ENCODE measurements at regions not wholly inside any gene's neighbourhood (a gene's known extent, or its start where the extent isn't known, plus 50 kb on each side); places are given as distances from the start of the nearest gene placed in this dataset.

- Histone ChIP-seq H3K27me3 (ENCODE audit: control insufficient read depth in 1 of 2, insufficient read depth in 2 of 2, low read length in 1 of 2) (no peaks in the 10 kb centered on the region), H3K9me3 (ENCODE audit: control insufficient read depth, low read length) (no peaks in the 10 kb centered on the region), H3K27ac (ENCODE audit: low read depth in 1 of 2, low read length in 2 of 2) (no peak overlapping the region), H3K4me3 (ENCODE audit: low read length in 2 of 2) (no peak overlapping the region), H3K36me3 (ENCODE audit: control insufficient read depth in 1 of 2, insufficient read depth in 2 of 2, low read length in 1 of 2) (no peaks in the 10 kb centered on the region), H3K4me1 (ENCODE audit: control insufficient read depth in 1 of 2, insufficient read depth in 2 of 2, low read length in 2 of 2) (no peaks in the 10 kb centered on the region)
- intact Hi-C loops (cut with DNase I), result no loop called here
- DNase-seq (no peak), ATAC-seq (ENCODE audit: low FRiP score) (no peak)
- 67 to 70% methylated on average over 2 of the region's 2 CpGs for WGBS, 2 donors
Observed at GRCh38 chr13:69283837-69284236, 823.8 kb upstream of the ATXN8OS start.

- WGBS, 2 donors, result 43 to 53% methylated on average over 1 of the region's 1 CpG
- H3K36me3 ChIP-seq (ENCODE audit: control insufficient read depth in 1 of 2, insufficient read depth in 2 of 2, low read length in 1 of 2), result no peaks in the 10 kb centered on the region
- H3K4me1 ChIP-seq (ENCODE audit: control insufficient read depth in 1 of 2, insufficient read depth in 2 of 2, low read length in 2 of 2), result no peaks in the 10 kb centered on the region
- no peak overlapping the region for H3K27ac ChIP-seq (ENCODE audit: low read depth in 1 of 2, low read length in 2 of 2)
- DNase-seq (no peak), ATAC-seq (ENCODE audit: low FRiP score) (no peak)
- intact Hi-C loops (cut with DNase I), result no loop called here
- H3K27me3 ChIP-seq (ENCODE audit: control insufficient read depth in 1 of 2, insufficient read depth in 2 of 2, low read length in 1 of 2), result no peaks in the 10 kb centered on the region
- no peaks in the 10 kb centered on the region for H3K9me3 ChIP-seq (ENCODE audit: control insufficient read depth, low read length)
- no peak overlapping the region for H3K4me3 ChIP-seq (ENCODE audit: low read length in 2 of 2)
Observed at GRCh38 chr13:69283301-69283700, 824.3 kb upstream of the ATXN8OS start.

- Histone ChIP-seq H3K9me3 (ENCODE audit: control insufficient read depth, low read length) (no peaks in the 10 kb centered on the region), H3K36me3 (ENCODE audit: control insufficient read depth in 1 of 2, insufficient read depth in 2 of 2, low read length in 1 of 2) (no peaks in the 10 kb centered on the region), H3K4me1 (ENCODE audit: control insufficient read depth in 1 of 2, insufficient read depth in 2 of 2, low read length in 2 of 2) (no peaks in the 10 kb centered on the region), H3K27ac (ENCODE audit: low read depth in 1 of 2, low read length in 2 of 2) (no peak overlapping the region), H3K27me3 (ENCODE audit: control insufficient read depth in 1 of 2, insufficient read depth in 2 of 2, low read length in 1 of 2) (no peaks in the 10 kb centered on the region), H3K4me3 (ENCODE audit: low read length in 2 of 2) (no peak overlapping the region)
- intact Hi-C loops (cut with DNase I), result no loop called here
- DNase-seq (no peak), ATAC-seq (ENCODE audit: low FRiP score) (no peak)
- 68 to 71% methylated on average over 4 of the region's 4 CpGs for WGBS, 2 donors
Observed at GRCh38 chr13:69280399-69280798, 827.2 kb upstream of the ATXN8OS start.

- no peak for DNase-seq
- intact Hi-C loops (cut with DNase I), result no loop called here
- H3K4me3 ChIP-seq (ENCODE audit: low read length in 2 of 2), result no peak overlapping the region
Observed at GRCh38 chr13:69279213-69279612, 828.4 kb upstream of the ATXN8OS start.

GRCh38 chr13:69274231-69274630 lies 833.4 kb upstream of the ATXN8OS start:
- WGBS, 2 donors, result 75 to 84% methylated on average over 1 of the region's 1 CpG
- Histone ChIP-seq H3K27me3 (ENCODE audit: control insufficient read depth in 1 of 2, insufficient read depth in 2 of 2, low read length in 1 of 2) (no peaks in the 10 kb centered on the region), H3K9me3 (ENCODE audit: control insufficient read depth, low read length) (no peaks in the 10 kb centered on the region), H3K4me1 (ENCODE audit: control insufficient read depth in 1 of 2, insufficient read depth in 2 of 2, low read length in 2 of 2) (no peaks in the 10 kb centered on the region), H3K36me3 (ENCODE audit: control insufficient read depth in 1 of 2, insufficient read depth in 2 of 2, low read length in 1 of 2) (no peaks in the 10 kb centered on the region), H3K27ac (ENCODE audit: low read depth in 1 of 2, low read length in 2 of 2) (no peak overlapping the region), H3K4me3 (ENCODE audit: low read length in 2 of 2) (no peak overlapping the region)
- intact Hi-C loops (cut with DNase I), result no loop called here
- no peak for DNase-seq
- ATAC-seq (ENCODE audit: low FRiP score), result no peak

More at GRCh38 chr13:69279213-69279612, 828.4 kb upstream of the ATXN8OS start:
- no peaks in the 10 kb centered on the region for H3K36me3 ChIP-seq (ENCODE audit: control insufficient read depth in 1 of 2, insufficient read depth in 2 of 2, low read length in 1 of 2)
- ATAC-seq (ENCODE audit: low FRiP score), result no peak
- H3K27ac ChIP-seq (ENCODE audit: low read depth in 1 of 2, low read length in 2 of 2), result no peak overlapping the region
- H3K4me1 ChIP-seq (ENCODE audit: control insufficient read depth in 1 of 2, insufficient read depth in 2 of 2, low read length in 2 of 2), result no peaks in the 10 kb centered on the region
- H3K27me3 ChIP-seq (ENCODE audit: control insufficient read depth in 1 of 2, insufficient read depth in 2 of 2, low read length in 1 of 2), result no peaks in the 10 kb centered on the region
- H3K9me3 ChIP-seq (ENCODE audit: control insufficient read depth, low read length), result no peaks in the 10 kb centered on the region

GRCh38 chr13:69264362-69265334 lies 843.0 kb upstream of the ATXN8OS start:
- DNase-seq (peak in 1 of 2 donors; percentile 30), ATAC-seq (ENCODE audit: low FRiP score) (no peak)
- Histone ChIP-seq H3K36me3 (ENCODE audit: control insufficient read depth in 1 of 2, insufficient read depth in 2 of 2, low read length in 1 of 2) (no peaks in the 10 kb centered on the region), H3K27me3 (ENCODE audit: control insufficient read depth in 1 of 2, insufficient read depth in 2 of 2, low read length in 1 of 2) (no peaks in the 10 kb centered on the region), H3K4me3 (ENCODE audit: low read length in 2 of 2) (no peak overlapping the region), H3K4me1 (ENCODE audit: control insufficient read depth in 1 of 2, insufficient read depth in 2 of 2, low read length in 2 of 2) (no peaks in the 10 kb centered on the region), H3K9me3 (ENCODE audit: control insufficient read depth, low read length) (no peaks in the 10 kb centered on the region), H3K27ac (ENCODE audit: low read depth in 1 of 2, low read length in 2 of 2) (no peak overlapping the region)
- WGBS, 2 donors, result 80 to 84% methylated on average over 5 of the region's 5 CpGs
- intact Hi-C loops (cut with DNase I), result no loop called here

- Histone ChIP-seq H3K36me3 (ENCODE audit: control insufficient read depth in 1 of 2, insufficient read depth in 2 of 2, low read length in 1 of 2) (no peaks in the 10 kb centered on the region), H3K9me3 (ENCODE audit: control insufficient read depth, low read length) (no peaks in the 10 kb centered on the region), H3K27me3 (ENCODE audit: control insufficient read depth in 1 of 2, insufficient read depth in 2 of 2, low read length in 1 of 2) (peaks cover 0 to 1% of the 10 kb centered on the region in 2 donors), H3K4me3 (ENCODE audit: low read length in 2 of 2) (no peak overlapping the region), H3K27ac (ENCODE audit: low read depth in 1 of 2, low read length in 2 of 2) (no peak overlapping the region), H3K4me1 (ENCODE audit: control insufficient read depth in 1 of 2, insufficient read depth in 2 of 2, low read length in 2 of 2) (no peaks in the 10 kb centered on the region)
- intact Hi-C loops (cut with DNase I), result no loop called here
- peak; percentile 29 for ATAC-seq (ENCODE audit: low FRiP score)
- no peak for DNase-seq
- WGBS, 2 donors, result 79 to 83% methylated on average over 1 of the region's 1 CpG
Observed at GRCh38 chr13:69243366-69243765, 864.3 kb upstream of the ATXN8OS start.

GRCh38 chr13:69234171-69234570 lies 873.5 kb upstream of the ATXN8OS start:
- intact Hi-C loops (cut with DNase I), result no loop called here
- Histone ChIP-seq H3K4me3 (ENCODE audit: low read length in 2 of 2) (no peak overlapping the region), H3K27ac (ENCODE audit: low read depth in 1 of 2, low read length in 2 of 2) (no peak overlapping the region), H3K9me3 (ENCODE audit: control insufficient read depth, low read length) (no peaks in the 10 kb centered on the region), H3K27me3 (ENCODE audit: control insufficient read depth in 1 of 2, insufficient read depth in 2 of 2, low read length in 1 of 2) (no peaks in the 10 kb centered on the region), H3K4me1 (ENCODE audit: control insufficient read depth in 1 of 2, insufficient read depth in 2 of 2, low read length in 2 of 2) (no peaks in the 10 kb centered on the region), H3K36me3 (ENCODE audit: control insufficient read depth in 1 of 2, insufficient read depth in 2 of 2, low read length in 1 of 2) (no peaks in the 10 kb centered on the region)
- DNase-seq (no peak), ATAC-seq (ENCODE audit: low FRiP score) (no peak)

- ATAC-seq (ENCODE audit: low FRiP score), result no peak
- DNase-seq, result no peak
- H3K27ac ChIP-seq (ENCODE audit: low read depth in 1 of 2, low read length in 2 of 2), result no peak overlapping the region
- 89 to 90% methylated on average over 2 of the region's 2 CpGs for WGBS, 2 donors
- no peak overlapping the region for H3K4me3 ChIP-seq (ENCODE audit: low read length in 2 of 2)
- H3K27me3 ChIP-seq (ENCODE audit: control insufficient read depth in 1 of 2, insufficient read depth in 2 of 2, low read length in 1 of 2), result no peaks in the 10 kb centered on the region
- H3K4me1 ChIP-seq (ENCODE audit: control insufficient read depth in 1 of 2, insufficient read depth in 2 of 2, low read length in 2 of 2), result no peaks in the 10 kb centered on the region
- intact Hi-C loops (cut with DNase I), result no loop called here
- H3K9me3 ChIP-seq (ENCODE audit: control insufficient read depth, low read length), result no peaks in the 10 kb centered on the region
- no peaks in the 10 kb centered on the region for H3K36me3 ChIP-seq (ENCODE audit: control insufficient read depth in 1 of 2, insufficient read depth in 2 of 2, low read length in 1 of 2)
Observed at GRCh38 chr13:69226427-69226826, 881.2 kb upstream of the ATXN8OS start.

Measured in aorta (tissue), 5 donors.